Progenitor cell of endocrine pancreas (in vitro differentiated cells): ENCODE measurements at regions not wholly inside any gene's neighbourhood (a gene's known extent, or its start where the extent isn't known, plus 50 kb on each side); places are given as distances from the start of the nearest gene placed in this dataset.

Experiments used
- DNase-seq: peaks from one replicate; pipeline ENCODE4 v3.0.0; 2021; ENCODE audit warnings: low spot score; ENCODE audit not compliant: unreplicated experiment
- H3K27ac Mint-ChIP-seq: 2 replicates; pipeline ENCODE4 v1.8.0; 2021; ENCODE audit warnings: mild to moderate bottlenecking, moderate library complexity, mixed read lengths
- H3K27me3 Mint-ChIP-seq: 2 replicates; pipeline ENCODE4 v1.8.0; 2021; ENCODE audit warnings: mixed read lengths
- H3K36me3 Mint-ChIP-seq: 2 replicates; pipeline ENCODE4 v1.8.0; 2022; ENCODE audit warnings: mixed read lengths; ENCODE audit not compliant: insufficient read depth
- H3K4me1 Mint-ChIP-seq: 2 replicates; pipeline ENCODE4 v1.8.0; 2021; ENCODE audit warnings: low read depth, mixed read lengths
- H3K4me3 Mint-ChIP-seq: 2 replicates; pipeline ENCODE4 v1.8.0; 2021; ENCODE audit warnings: low read depth, mild to moderate bottlenecking, moderate library complexity, mixed read lengths
- H3K9me3 Mint-ChIP-seq: 2 replicates; pipeline ENCODE4 v1.8.0; 2021; ENCODE audit warnings: low read depth, mixed read lengths
- TF ChIP-seq, protein P1 (sequence below): fragments of 200-600 bp; sonication (generic); IDR thresholded peaks from one replicate; pipeline ENCODE4 v1.5.0; 2021; ENCODE audit warnings: antibody characterized with exemption, mild to moderate bottlenecking; ENCODE audit not compliant: unreplicated experiment

DNA sequence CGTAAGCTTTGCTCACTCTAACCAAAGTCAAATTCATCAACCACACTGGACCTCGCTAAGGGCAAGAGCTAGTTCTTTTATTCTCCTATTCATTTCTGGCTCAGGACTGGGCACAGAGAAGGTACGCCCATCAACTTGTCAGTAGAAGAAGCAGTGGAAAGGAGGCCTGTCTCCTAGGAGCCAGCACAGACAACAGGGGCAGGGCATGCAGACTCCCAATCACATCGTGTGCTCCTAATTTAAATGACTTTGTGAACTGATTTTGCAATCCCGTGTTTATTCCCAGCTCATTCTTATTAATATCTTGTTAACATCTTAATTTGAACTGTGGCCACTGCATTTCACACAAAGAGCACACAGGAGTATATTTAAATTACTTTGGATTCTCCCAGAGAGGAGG, 161.1 kb upstream of the BCL6 start:
- H3K4me1 Mint-ChIP-seq: no peaks in the 10 kb centered on the region
- TF ChIP-seq, protein P1, sequence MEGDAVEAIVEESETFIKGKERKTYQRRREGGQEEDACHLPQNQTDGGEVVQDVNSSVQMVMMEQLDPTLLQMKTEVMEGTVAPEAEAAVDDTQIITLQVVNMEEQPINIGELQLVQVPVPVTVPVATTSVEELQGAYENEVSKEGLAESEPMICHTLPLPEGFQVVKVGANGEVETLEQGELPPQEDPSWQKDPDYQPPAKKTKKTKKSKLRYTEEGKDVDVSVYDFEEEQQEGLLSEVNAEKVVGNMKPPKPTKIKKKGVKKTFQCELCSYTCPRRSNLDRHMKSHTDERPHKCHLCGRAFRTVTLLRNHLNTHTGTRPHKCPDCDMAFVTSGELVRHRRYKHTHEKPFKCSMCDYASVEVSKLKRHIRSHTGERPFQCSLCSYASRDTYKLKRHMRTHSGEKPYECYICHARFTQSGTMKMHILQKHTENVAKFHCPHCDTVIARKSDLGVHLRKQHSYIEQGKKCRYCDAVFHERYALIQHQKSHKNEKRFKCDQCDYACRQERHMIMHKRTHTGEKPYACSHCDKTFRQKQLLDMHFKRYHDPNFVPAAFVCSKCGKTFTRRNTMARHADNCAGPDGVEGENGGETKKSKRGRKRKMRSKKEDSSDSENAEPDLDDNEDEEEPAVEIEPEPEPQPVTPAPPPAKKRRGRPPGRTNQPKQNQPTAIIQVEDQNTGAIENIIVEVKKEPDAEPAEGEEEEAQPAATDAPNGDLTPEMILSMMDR: no peak
- no peak overlapping the region for H3K4me3 Mint-ChIP-seq
- H3K36me3 Mint-ChIP-seq: no peaks in the 10 kb centered on the region
- H3K9me3 Mint-ChIP-seq: no peaks in the 10 kb centered on the region
- H3K27me3 Mint-ChIP-seq: peaks cover 2% of the 10 kb centered on the region
- no peak overlapping the region for H3K27ac Mint-ChIP-seq
- DNase-seq: no peak

DNA sequence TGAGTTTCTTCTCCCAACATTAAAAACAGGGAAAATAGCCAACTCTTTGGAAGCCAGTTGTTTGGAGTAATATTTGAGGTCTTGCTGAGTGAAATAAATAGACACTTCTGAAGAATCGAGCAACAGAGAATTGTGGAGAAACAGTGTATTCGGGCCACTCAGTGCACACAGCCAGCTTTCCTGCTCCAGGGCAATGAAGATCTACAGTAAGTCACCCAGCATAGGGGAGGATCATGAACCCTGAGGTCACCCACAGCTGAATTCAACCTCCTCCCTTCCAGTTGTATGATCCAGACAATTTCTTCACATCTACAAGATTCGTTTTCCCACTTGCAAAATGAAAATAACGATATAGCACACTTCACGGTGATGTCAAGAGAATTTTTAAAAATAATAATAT, 161.7 kb upstream of the BCL6 start:
- Mint-ChIP-seq H3K9me3 (no peaks in the 10 kb centered on the region), H3K27me3 (peaks cover 2% of the 10 kb centered on the region), H3K4me1 (no peaks in the 10 kb centered on the region), H3K36me3 (no peaks in the 10 kb centered on the region), H3K27ac (no peak overlapping the region), H3K4me3 (no peak overlapping the region)
- TF ChIP-seq, protein P1: no peak
- no peak for DNase-seq

DNA sequence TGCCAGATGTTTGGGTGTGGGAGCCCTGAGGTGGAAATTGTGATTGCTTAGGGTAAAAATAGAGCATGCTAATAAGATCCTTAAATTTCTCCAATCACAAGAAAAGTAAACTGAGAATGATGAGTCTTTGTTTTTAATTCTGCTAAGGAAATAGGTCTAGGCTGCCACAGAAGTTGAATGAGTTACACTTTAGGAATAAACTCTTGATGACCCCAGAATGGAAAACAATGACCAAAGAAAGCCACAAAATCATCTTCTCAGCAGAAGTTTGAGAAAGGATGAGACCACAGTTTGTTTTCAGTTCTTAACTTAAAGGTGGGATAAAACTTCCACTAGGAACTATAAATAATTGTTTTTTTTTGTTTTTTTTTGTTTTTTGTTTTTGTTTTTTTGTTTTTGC, 164.6 kb upstream of the BCL6 start:
- Mint-ChIP-seq H3K27me3 (peaks cover 6% of the 10 kb centered on the region), H3K4me1 (peaks cover 7% of the 10 kb centered on the region), H3K36me3 (no peaks in the 10 kb centered on the region), H3K9me3 (no peaks in the 10 kb centered on the region), H3K4me3 (no peak overlapping the region), H3K27ac (no peak overlapping the region)
- no peak for DNase-seq
- TF ChIP-seq, protein P1: no peak

DNA sequence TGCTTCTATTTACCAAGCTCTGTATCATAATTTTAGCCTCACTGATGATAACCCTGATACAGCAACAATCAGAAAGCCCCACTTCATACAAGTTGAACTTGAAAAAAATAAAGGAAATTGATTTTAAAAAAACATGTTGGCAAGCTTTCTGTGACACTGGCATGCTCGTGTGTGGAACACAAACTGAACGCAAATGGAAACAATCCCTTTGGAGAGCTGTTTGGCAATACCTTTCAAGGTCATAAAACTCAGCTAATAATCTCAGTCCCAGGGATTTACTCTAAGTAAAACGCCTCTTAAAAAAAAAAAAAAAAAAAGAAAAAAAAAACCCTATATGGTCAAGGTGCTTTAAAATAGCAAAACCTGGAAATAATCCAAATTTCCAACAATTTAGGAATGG, 166.7 kb upstream of the BCL6 start:
- Mint-ChIP-seq H3K9me3 (no peaks in the 10 kb centered on the region), H3K27ac (no peak overlapping the region), H3K36me3 (no peaks in the 10 kb centered on the region), H3K4me3 (no peak overlapping the region), H3K4me1 (peaks cover 9% of the 10 kb centered on the region), H3K27me3 (peaks cover 6% of the 10 kb centered on the region)
- DNase-seq: no peak
- TF ChIP-seq, protein P1: no peak

DNA sequence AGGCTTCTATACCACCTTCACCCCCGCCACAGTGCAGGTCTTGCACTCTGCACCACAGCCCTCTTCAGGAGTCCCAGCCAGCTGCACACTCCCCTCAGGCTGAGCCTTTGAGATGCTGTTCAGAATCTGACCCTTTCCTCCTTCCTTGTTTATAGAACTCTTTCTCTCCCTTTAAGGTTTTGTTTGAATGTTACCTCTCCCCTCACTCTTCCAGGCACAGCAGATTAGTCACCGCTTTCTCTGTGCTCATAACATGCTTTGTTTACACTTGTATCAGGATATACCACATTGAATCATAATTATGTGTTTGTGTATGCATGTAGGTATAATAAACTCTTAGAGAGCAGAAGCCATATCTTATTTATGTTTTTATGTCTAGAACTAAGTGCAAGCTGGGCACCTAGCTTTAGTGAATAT, 168.4 kb upstream of the BCL6 start:
- Mint-ChIP-seq H3K27ac (no peak overlapping the region), H3K9me3 (no peaks in the 10 kb centered on the region)

More for the DNA sequence above, 168.4 kb upstream of the BCL6 start:
- H3K4me1 Mint-ChIP-seq: peaks cover 17% of the 10 kb centered on the region
- peaks cover 4% of the 10 kb centered on the region for H3K27me3 Mint-ChIP-seq
- DNase-seq: no peak
- TF ChIP-seq, protein P1: no peak
- no peak overlapping the region for H3K4me3 Mint-ChIP-seq
- H3K36me3 Mint-ChIP-seq: no peaks in the 10 kb centered on the region
